LNCAP (cell line): ENCODE measurements at regions not wholly inside any gene's neighbourhood (a gene's known extent, or its start where the extent isn't known, plus 50 kb on each side); places are given as distances from the start of the nearest gene placed in this dataset.

ENCODE experiments used
- CTCF ChIP-seq: fragments of 450-650 bp; IDR thresholded peaks from 2 replicates; pipeline ENCODE4 v1.5.1; 2017; ENCODE audit warnings: mild to moderate bottlenecking

DNA sequence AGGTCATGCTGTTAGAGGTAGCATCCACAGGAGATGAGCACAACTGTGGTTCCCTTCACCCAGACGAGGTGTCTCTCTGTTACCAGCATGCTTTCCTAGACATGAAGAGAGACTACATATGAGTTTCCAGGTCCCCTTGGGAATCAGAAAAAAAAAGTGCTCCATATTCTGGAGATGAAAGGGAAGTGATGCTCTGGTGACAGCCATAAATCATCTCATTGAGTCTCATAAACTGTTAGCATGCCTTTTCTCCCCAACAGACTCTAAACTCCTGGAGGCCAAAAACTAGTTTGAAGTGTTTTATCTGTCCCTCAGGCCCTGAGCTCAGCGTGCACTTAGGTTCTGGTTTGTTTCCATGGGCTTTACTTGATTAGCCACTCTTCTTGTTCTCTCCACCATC is 124.6 kb upstream of the CREB1 start:
- no peak for TF ChIP-seq CTCF

GRCh38 chr2:207408086-207408794 is 121.5 kb upstream of the CREB1 start:
- TF ChIP-seq CTCF, result no peak

DNA sequence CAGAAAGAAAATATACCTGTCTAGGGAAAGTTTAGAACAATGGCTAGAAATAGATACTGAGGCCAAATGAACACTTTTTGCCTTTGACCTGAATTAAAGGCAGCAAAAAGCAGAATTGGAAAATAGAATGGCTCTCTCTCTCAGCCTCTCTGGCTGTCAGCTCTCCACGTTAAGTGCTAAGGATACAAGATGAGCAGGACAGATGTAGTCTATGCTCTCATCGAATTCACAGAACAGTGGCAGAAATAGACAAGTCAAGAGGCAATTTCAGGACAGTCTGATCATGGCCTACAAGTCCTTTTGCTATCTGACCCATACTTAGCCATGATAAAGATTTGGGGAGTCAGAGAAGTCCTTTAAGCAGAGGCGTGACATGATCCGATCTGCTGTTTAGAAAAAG is 120.2 kb upstream of the CREB1 start:
- TF ChIP-seq CTCF, result no peak

DNA sequence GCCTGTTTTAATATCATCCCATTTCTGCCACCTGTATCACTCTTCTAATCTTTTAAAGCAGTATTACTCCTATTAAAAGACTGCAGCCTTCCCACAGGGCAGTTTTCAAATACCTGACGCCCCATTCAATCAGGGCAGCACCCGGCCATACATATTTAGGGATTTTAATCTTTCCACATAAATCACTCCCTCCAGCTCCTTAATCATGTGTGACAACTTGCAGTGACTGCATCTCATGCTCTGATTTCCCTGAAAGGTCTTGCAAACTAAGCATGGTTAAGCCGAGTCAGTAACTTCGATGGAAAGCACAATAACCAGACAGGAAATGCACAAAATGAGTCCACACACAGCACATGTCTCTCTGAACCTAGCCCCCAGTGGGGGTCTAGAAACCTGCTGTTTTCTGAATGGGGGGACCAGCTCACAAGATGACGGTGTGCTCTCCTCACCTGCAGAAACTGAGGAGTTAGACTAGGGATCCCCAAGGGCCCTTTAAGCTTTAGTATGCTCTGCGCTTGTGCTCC is 116.9 kb upstream of the CREB1 start:
- no peak for TF ChIP-seq CTCF

DNA sequence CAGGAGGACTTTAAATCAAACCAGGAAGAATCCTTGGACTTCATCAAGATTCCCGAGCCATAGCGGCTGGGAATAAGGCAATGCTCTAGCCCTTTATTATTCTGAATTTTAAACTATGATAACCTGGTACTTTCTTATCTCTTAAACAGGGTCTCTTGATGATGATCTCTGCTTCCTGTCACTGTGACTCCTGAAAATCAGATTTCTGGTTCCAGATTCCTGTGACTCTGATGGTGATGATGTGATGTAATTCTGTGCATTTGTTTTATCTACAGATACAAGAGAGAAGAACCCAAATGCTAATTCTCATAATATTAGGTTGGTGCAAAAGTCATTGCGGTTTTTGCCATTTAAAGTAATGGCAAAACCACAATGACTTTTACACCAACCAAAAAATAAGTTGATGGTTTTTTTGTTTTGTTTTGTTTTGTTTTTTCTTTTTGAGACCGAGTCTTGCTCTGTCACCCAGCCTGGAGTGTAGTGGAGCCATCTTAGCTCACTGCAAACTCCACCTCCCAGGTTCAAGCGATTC is 116.3 kb upstream of the CREB1 start:
- TF ChIP-seq CTCF, result no peak

DNA sequence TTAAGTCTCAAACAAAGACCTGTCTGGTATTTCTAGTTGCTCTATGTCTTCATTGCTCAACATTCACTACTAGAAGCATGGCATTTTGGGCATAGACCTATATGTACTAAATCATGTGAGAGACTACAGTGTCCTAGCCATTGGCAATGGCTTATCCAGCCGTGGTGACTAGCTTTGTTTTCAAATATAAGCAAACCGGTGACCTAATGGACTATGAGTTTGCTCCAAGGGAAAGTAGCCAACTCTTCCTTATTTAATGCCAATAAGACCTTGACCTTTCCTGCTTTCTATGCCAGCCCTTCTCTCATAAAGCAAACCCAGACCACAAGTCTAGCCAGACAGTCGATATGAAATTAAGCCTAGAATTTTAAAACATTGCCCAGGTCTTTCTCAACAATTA is 113.7 kb upstream of the CREB1 start:
- TF ChIP-seq CTCF, result no peak

DNA sequence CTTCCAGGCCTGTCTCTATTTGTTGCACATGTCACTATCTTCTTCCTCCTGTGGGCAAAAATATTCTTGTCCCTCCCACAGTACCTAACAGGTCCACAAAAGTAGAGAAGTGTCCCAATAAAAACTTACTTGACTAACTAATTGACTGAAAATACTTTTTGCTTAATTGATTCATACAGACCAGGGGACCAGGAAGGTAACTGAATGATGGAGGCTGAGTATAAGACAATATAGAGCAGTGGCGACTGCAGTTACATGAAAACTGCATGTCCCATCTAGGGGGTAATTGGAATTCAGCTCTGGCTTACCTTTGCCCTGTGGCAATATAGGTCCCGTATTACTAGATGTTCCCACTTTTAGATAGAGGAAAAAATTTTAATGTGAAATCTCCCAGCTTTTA is 112.9 kb upstream of the CREB1 start:
- TF ChIP-seq CTCF, result no peak
